ENCODE measurements at regions not wholly inside any gene's neighbourhood (a gene's known extent, or its start where the extent isn't known, plus 50 kb on each side); places are given as distances from the start of the nearest gene placed in this dataset.

DNA sequence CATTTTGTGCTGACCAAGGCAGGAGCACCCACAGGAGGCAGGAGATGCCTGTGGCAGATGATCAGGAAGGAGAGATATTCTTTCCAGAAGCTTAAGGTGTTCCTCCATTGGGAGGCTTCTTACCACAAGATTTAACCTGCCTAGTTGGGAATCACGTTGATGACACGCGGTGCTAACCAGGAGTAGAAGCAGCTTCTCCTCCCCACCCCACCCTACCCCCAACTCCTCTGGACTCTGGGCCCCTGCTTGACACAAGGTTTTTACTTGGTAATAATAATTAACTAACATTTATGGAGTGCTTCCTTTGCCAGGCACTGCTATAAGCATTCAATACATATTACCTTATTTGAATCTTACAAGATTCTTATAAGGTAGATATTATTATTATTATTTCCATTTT, 62.5 kb upstream of the PAPOLG start:
- no peak for TF ChIP-seq POLR2A (IDR thresholded peaks at IDR 0.05; ENCODE audit: low read length)
- TF ChIP-seq GATA1 (IDR thresholded peaks at IDR 0.05; ENCODE audit: low read depth, low read length), result no peak

Measured in erythroblast (primary cell).